GM21529 (cell line): ENCODE measurements at regions not wholly inside any gene's neighbourhood (a gene's known extent, or its start where the extent isn't known, plus 50 kb on each side); places are given as distances from the start of the nearest gene placed in this dataset.
"Not testable (repeated sequence)": the region's sequence is repeated elsewhere in the genome, so short reads cannot be mapped to it uniquely, and the experiment has no call there.

Experiments used
- ATAC-seq: cut with Tn5 transposase; IDR thresholded peaks from one replicate; pipeline ENCODE4 v1.9.1; 2021; ENCODE audit not compliant: unreplicated experiment

DNA sequence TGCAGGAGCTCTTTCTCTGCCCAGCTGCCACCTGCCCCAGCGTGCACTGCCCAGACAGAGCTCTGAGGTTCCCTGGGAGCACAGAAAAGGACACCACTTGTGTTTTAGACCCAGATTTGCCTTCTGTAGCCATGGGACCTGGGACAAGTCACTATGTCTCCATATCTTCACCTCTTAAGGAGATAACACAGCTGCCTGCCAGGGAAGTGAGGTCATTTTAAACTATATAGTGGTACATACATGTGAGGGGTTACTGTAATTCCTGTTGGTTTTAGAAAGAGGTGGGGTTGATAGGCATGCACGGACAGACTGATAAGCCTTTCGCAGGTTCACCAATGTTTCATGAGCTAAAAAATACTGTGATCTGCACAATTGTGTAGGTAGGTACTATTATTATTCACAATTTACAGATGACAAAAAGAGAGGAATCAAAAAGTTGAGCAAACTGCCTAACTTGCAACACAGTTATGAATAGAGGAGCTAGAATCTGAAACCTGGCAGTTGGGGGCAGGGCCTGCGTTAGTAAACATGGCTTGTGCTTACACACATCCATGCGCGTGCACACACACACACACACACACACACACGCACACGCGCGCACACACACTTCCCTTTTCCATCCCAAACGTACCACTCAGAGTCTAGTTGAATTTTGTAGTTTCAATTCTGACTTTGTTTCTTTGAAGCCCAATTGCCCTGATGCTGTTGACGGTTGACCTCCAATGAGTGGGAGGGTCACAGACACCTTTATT, 193.6 kb downstream of the FAM43A start:
- ATAC-seq, result no peak

DNA sequence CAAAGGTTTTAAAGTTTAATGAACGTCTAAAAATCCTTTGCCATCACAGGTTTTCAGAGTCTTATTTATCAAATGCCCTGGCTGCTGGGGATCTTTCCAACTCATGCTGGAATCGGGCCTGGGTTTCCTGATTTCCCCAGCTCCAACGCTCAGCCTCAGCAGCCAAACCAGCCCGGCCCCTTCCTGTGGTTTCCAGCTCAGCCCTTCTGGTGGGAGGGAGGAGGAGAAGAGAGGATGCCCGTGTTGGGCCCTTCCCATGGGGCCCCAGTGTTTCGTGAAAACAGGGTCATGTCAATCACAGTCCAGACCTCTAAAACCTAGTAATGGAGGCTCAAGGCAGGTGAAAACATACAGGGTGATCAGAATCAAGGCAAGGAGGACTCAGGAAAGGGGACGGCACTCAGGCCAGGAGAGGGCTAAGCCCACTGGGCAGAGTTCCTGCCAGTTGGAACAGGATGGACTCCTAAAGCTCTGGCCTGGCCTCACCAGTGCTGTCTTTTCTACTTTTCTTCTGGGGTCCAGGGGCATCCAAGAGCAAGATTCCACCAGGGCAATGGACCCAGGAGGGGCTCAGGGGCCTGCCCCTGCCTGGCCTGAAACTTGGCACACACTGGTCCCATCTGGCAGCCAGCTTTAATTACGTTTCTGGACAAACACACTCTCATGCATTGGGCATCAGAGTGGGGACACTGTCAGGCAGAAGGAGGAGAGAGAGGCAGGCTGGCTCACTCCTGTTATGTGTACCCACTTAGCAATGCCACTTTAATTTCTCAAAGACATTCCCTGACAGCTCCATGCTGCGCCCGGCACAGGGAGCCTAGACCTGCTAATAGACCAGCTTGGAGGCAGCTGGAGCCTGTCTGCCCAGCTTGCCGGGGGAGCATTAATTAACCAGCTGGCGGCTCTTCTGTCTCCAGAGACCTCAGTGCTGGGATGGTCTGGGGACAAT, 194.6 kb downstream of the FAM43A start:
- no peak for ATAC-seq

DNA sequence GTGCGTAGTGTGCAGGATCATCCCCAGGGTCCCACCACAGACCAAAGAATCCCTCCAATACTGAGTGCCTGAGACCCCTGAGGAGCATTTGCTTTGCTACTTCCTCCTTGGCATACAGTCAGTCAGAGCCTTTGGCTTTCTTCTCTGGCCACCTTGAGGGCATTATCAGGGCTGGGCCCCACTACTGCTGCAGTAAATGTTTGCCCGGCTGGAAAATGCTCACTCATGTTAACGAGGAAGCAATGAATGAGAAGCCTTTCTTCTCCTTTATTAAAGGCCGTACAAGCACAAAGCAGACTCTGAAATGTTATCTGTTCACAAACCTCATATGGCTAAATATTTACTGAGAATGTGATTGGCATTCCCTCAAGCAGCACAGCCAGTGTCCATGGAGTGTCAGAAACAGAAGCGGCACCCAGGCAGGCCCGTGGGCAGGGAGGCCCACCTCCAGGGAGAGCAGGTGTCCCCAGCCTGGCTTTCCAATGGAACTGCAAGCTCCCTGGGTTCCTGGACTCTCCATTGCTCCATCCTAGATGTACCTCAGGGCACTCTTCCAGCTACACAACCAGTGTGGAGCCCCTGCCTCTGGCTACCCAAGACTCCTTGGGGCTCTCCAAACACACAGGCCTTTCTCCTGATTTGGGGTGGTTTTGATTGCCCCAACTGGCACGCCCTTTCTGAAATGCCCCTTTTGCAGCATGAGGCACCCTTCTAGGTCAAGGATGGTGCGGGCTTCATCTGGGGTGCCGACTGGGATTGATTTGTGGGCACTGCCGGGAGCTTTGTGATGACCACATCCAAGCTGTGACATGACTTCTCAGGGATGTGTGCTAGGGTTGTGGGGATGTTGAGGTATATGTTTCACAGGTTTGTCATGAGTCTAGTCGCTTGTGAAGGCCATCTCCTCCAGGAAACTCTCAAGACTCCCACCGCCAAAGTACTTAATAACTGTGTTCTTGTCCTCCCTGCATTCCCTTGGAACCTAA, 195.6 kb downstream of the FAM43A start:
- ATAC-seq, result no peak

DNA sequence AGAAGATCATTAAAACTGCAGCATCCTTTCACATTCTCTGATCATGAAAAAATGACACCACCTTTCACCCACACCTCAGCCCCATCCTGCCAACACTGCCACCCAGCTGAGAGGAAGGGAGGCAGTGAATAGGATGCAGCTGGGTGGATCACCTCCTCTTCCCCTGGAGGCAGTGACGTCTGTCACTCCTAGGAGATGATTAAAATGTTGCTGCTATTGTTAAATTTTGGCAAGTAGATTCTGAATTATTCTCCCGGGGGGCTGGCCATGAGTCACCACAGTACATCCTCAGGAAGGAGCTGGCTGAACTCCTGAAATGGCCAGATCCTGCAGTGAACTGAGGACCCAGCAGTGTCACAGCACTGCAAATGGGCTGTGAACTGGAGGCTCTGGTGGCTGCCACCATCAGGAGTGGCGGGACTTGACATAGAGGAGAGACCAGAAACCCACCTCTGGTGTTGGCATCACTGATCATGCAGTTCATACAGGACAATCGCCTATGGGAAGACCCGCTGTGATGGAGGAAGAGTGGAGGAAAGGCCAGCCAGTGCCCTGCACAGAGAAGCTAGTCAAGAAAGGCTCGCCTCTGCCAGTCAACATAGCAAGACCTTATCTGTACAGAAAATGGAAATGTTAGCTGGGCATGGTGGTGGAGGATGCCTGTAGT, 199.1 kb downstream of the FAM43A start:
- ATAC-seq, result no peak

DNA sequence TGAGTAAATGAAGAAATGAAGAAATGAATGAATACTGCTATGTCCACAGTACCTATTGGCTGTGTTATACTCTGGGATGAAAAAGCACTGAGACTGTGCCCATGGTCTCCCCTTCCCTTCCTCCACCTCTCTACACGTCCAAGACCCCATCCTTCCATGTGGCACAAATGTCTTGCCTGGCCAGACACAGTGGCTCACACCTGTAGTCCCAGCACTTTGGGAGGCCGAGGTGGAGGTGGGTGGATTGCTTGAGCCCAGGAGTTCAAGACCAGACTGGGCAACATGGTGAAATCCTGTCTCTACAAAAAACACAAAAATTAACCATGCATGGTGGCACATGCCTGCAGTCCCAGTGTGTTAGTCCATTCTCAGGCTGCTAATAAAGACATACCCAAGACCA, 200.1 kb downstream of the FAM43A start:
- ATAC-seq, result no peak

DNA sequence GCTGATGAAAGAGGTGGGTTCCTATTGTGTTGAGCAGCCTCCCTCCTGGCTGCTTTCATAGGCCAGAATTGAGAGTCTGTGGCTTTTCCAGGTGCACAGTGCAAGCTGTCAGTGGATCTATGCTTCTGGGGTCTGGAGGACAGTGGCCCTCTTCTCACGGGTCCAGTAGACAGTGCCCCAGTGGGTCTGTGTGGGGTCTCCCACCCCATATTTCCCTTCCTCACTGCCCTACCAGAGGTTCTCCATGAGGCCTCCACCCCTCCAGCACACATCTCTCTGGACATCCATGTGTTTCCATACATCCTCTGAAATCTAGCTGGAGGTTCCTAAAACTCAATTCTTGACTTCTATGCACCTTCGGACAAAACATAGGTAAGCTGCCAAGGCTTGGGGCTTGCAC, 201.2 kb downstream of the FAM43A start:
- ATAC-seq, result no peak

DNA sequence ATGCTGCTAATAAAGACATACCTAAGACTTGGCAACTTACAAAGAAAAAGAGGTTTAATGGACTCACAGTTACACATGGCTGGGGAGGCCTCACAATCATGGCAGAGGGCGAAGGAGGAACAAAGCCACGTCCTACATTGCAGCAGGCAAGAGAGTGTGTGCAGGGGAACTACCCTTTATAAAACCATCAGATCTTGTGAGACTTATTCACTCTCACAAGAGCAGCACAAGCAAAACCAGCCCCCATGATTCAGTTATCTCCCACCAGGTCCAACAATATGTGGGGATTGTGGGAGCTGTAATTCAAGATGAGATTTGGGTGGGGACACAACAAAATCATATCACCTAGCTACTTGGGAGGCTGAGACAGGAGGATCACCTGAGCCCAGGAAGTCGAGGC, 202.4 kb downstream of the FAM43A start:
- not testable (repeated sequence) for ATAC-seq

DNA sequence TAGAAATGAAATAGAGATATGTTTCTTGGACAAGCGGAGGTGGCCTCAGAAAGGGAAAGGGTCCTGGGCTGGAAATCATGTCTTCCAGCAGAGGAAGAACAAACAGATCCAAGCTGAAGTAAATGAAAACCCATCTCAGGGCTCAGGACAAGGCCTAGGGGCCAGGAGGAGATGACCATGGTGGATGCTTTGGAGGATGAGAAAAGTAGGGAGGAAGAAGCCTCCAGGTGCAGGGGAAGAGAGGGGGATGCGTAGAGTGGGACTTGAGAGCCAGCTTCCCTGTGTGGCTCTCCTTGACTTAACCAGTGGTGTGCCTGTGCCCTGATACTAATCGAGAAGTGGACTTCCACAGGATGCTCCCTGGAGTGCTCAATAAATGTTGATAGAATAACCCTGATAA, 203.2 kb downstream of the FAM43A start:
- ATAC-seq, result no peak

DNA sequence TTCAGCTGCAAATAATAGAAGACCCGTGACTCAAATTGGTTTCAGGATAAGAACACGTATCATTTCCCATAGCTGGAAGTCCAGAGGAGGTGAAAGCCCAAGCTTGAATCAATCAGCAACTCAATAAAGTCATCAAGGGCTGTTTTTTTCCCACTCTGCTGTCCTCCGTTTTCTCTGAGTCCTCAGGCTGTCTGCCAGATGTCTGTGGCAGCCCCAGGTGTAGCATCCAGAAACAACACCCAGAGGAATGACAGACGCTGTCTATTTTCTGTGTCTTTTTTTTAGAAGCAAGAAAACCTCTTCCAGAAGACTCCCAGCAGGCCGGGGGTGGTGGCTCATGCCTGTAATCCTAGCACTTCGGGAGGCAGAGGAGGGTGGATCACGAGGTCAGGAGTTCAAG, 204.4 kb downstream of the FAM43A start:
- ATAC-seq, result no peak

DNA sequence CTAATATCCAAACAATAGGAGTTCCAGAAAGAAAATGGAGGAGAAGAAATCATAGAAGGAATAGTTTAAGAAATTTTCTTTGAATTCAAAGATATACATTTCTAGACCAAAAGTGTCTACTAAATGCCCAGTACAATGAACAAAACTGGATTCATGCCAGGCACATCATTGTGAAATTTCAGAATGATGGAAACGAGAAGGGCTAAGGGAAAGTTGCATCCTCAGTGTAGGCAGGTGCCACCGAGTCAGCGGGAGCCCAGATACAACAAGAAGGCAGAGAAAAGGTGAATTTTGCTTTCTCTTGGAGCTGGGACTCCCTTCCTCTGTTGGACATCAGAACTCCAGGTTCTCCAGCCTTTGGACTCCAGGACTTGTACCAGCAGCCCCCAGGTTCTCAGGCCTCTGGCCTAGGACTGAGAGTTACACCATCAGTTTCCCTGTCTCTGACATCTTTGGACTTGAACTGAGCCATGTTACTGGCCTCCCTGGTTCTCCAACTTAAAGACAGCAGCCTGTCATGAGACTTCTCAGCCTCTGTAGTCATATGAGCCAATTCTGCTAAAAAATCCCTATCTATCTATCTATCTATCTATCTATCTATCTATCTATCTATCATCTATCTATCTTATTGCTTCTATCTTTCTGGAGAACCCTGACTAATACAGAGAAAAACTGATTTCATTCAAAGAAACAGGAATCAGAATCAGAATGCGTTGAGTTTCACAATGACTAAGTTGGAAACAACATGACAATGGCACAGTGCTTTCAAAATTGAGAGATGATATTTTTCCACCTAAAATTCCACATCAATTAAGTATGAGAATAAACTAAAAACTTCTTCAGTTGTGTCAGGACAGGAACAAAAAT, 207.7 kb downstream of the FAM43A start:
- ATAC-seq, result peak; percentile 69

DNA sequence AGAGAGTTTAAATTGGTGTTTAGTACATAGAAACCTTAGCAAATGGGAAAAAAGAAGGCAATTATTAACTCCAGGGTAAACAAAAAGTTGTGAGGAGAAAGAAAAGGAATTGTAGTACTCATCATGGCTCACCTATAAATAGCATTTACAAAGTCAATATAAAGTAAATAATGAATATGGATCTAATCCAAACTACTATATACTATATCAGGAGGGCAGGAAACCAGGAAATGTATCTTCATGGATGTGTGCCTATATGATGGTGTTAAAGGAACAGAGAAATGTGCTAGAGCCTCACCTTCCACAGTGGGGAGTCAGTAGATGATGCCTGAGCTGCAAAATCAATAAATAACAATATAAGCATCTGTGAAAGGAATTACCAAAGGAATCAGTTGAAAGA, 208.9 kb downstream of the FAM43A start:
- ATAC-seq, result no peak

DNA sequence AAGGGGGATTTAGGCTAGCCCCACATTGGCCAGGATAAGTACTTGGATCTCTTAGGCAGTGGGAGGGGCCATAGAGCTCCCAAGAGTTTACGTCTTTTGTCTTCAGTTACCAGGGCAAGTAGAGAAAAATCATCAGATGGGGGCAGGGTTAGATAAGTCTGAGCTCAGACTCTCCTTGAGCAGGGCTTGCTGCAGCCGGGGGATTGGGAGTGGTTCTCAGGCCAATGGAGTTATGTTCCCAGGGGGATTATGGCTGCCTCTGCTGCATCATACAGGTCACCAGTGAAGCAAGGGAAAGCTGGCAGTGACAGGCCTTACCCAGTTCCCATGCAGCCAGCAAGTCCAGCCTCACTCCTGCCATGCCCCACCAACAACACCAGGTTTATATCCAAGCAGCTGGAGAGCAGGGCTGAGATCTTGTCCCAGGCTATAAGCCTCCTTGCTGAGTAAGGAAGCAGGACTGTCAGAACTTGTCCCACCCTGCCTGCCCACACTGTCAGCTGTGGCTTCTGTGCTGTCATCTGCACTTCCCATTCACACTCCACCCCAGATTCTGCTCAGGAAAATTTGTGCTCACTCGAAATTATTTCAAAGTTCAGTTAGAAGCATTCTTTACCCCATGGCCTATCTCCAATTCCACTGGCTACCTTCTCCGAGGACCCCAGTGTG, 215.3 kb downstream of the FAM43A start:
- no peak for ATAC-seq

DNA sequence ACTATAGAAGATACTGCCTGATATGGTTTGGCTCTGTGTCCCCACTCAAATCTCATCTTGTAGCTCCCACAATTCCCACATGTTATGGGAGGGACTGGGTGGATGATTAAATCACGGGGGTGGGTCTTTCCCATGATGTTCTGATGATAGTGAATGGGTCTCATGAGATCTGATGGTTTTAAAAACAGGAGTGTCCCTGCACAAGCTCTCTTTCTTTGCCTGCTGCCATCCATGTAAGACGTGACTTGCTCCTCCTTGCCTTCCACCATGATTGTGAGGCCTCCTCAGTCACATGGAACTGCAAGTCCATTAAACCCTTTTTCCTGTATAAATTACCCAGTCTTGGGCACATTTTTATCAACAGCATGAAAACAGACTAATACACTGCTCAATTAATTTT, 217.8 kb downstream of the FAM43A start:
- ATAC-seq, result not testable (repeated sequence)

DNA sequence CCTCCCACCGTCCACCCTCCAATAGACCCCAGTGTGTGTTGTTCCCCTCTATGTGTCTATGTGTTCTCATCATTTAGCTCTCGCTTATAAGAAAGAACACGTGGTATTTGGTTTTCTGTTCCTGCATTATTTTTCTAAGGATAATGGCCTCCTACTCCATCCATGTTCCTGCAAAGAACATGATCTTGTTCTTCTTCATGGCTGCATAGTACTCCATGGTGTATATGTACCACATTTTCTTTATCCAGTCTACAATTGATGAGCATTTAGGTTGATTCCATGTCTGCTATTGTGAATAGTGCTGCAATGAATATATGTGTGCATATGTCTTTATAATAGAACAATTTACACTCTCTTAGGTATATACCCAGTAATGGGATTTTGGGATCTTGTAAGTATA, 219.3 kb downstream of the FAM43A start:
- not testable (repeated sequence) for ATAC-seq

DNA sequence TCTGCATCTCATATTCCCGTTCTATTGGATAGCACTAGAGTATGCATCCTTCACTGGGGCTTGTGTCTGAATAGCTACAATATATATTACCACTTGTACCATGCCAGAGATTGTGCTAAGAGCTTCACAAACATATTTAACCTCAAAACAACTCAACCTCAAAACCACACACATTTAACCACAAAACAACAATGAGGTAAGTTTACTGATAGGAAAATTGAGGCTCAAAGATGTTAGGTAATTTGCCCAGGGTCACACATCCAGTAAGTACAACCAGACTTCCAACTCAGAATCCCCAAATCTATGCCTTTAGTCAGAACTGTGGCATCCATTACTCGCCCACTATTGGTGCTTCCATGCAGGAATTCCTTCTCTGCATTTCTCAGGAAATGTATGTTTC, 220.0 kb downstream of the FAM43A start:
- no peak for ATAC-seq

DNA sequence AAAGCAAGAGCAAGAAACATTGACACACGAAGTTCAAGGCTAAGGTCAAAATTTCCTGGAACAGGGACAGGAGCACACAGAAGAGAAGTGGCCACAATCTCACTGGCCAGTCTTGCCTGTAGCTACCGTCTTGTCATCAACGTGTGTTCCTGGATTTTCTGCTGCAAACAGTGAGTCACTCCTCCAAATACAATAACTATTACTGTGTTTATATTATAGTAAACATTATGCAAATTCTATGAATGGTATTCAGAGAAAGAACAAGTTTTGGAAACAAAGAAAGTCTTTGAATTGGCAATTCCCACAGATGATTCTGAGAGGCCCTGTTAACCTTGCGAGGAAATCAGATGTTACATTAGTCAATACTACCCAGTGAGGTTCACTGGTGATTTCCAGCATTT, 220.5 kb downstream of the FAM43A start:
- ATAC-seq, result no peak

DNA sequence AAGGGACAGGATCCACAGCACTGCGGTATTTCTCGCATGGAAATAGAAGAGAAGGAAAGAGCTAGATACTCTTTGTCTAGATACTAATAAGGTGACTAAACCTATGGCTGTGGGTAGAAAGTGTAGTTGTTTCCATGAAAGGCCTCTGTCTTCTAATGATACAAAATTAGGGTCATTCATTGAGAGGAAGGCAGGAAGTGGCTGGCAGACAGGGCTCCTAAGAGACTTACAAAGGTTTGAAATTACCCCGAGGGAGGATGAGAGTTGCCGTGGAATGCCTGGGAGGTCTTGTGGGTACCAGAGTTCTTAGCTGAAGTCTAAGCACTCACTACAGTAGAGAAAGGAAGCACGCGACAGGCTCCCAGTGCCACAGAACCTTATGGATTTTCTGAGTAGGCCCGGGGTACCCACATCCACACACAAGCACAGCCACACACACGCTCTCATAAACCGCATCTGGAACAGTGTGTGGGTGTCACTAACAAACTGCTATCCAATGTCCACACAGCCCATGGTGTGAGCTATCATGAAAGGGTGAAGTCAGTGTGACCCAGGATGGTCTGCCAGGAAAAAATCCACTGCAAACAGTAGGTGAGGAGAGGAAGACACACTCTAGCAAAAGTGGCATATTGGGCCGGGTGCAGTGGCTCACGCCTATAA, 221.4 kb downstream of the FAM43A start:
- ATAC-seq, result no peak

DNA sequence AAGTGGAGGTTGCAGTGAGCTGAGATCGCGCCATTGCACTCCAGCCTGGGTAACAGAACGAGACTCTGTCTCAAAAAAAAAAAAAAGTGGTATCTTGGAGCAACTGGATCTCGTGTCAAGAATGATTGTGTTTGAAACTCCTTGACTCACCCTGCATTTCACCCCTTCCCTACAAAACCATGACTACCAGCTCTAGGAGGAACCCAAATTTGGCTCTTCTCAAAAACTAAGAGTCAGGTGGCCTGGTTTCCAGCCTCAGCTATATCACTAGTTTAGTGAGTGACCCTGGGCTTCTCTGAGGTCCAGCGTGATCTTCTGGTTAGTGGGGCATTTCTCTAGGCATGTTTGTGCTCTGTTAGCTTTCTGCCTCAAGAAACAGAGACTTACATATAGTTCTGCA, 222.1 kb downstream of the FAM43A start:
- no peak for ATAC-seq
